NT2/D1 (cell line): ENCODE measurements at regions not wholly inside any gene's neighbourhood (a gene's known extent, or its start where the extent isn't known, plus 50 kb on each side); places are given as distances from the start of the nearest gene placed in this dataset.

Experiments used
- DNase-seq: peaks from one replicate; pipeline ENCODE4 v3.0.0-alpha.2; 2011; ENCODE audit warnings: low read depth, low spot score
- H3K27me3 ChIP-seq: 2 replicates; pipeline ENCODE4 v1.6.0; 2011; ENCODE audit warnings: mild to moderate bottlenecking; ENCODE audit not compliant: insufficient read length, insufficient read depth
- H3K36me3 ChIP-seq: 2 replicates; pipeline ENCODE4 v1.6.1; 2011; ENCODE audit warnings: mild to moderate bottlenecking, low read length, mixed read lengths; ENCODE audit not compliant: insufficient read depth, insufficient read length
- H3K4me1 ChIP-seq: 2 replicates; pipeline ENCODE4 v1.5.1; 2011; ENCODE audit not compliant: insufficient read depth, insufficient read length
- H3K4me3 ChIP-seq: 2 replicates; pipeline ENCODE4 v1.5.1; 2011; ENCODE audit warnings: low read depth; ENCODE audit not compliant: insufficient read length
- H3K9ac ChIP-seq: 2 replicates; pipeline ENCODE4 v1.6.0; 2011; ENCODE audit warnings: low read depth; ENCODE audit not compliant: insufficient read length
- H3K9me3 ChIP-seq: 2 replicates; pipeline ENCODE4 v1.5.1; 2011; ENCODE audit warnings: mild to moderate bottlenecking, low read length; ENCODE audit not compliant: insufficient read depth
- SUZ12 ChIP-seq: IDR thresholded peaks from 2 replicates; pipeline ENCODE4 v1.6.1; 2011; ENCODE audit not compliant: insufficient read length, insufficient read depth; ENCODE audit errors: extremely low read depth
- YY1 ChIP-seq: IDR thresholded peaks from 2 replicates; pipeline ENCODE4 v1.6.1; 2011; ENCODE audit not compliant: insufficient read length, insufficient read depth
- ZNF274 ChIP-seq: IDR thresholded peaks from 2 replicates; pipeline ENCODE4 v1.6.1; 2011; ENCODE audit warnings: mild to moderate bottlenecking, low read depth, low read length

GRCh38 chr4:119748853-119749252 lies 120.2 kb upstream of the PDE5A start:
- TF ChIP-seq SUZ12 (no peak), ZNF274 (no peak), YY1 (no peak)
- Histone ChIP-seq H3K27me3 (no peaks in the 10 kb centered on the region), H3K36me3 (no peaks in the 10 kb centered on the region), H3K4me1 (no peaks in the 10 kb centered on the region), H3K9ac (no peak overlapping the region), H3K4me3 (no peak overlapping the region), H3K9me3 (no peaks in the 10 kb centered on the region)
- DNase-seq: no peak

GRCh38 chr4:119746951-119747350 lies 118.3 kb upstream of the PDE5A start:
- TF ChIP-seq ZNF274 (no peak), SUZ12 (no peak), YY1 (no peak)

GRCh38 chr4:119745351-119745750 lies 116.7 kb upstream of the PDE5A start:
- H3K27me3 ChIP-seq: no peaks in the 10 kb centered on the region
- no peak overlapping the region for H3K4me3 ChIP-seq
- H3K9me3 ChIP-seq: no peaks in the 10 kb centered on the region
- TF ChIP-seq SUZ12 (no peak), YY1 (no peak), ZNF274 (no peak)
- no peak for DNase-seq
- H3K4me1 ChIP-seq: no peaks in the 10 kb centered on the region
- no peaks in the 10 kb centered on the region for H3K36me3 ChIP-seq
- no peak overlapping the region for H3K9ac ChIP-seq

More at GRCh38 chr4:119746951-119747350, 118.3 kb upstream of the PDE5A start:
- no peaks in the 10 kb centered on the region for H3K4me1 ChIP-seq
- H3K9ac ChIP-seq: no peak overlapping the region
- H3K4me3 ChIP-seq: no peak overlapping the region
- H3K27me3 ChIP-seq: no peaks in the 10 kb centered on the region
- DNase-seq: no peak
- H3K36me3 ChIP-seq: no peaks in the 10 kb centered on the region
- H3K9me3 ChIP-seq: no peaks in the 10 kb centered on the region

DNA sequence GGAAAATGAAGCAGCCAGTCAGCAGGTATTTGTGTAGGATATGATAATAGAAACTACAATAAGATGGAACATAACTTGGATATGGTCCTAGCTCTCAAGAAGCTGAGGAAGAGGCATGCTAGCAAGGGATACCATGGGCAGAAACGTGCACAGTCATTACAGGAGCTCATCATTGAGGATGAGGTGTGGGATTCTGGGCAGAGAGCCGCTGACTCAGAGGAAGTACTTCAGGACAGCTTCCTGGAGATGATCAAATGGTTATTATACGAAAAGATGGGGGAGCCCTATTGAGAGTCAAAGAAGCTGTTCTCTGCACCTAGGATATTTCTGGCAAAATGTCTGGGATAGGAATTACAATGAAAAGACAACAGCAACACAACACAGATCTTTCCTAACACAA lies 116.0 kb upstream of the PDE5A start:
- no peak overlapping the region for H3K4me3 ChIP-seq
- no peaks in the 10 kb centered on the region for H3K9me3 ChIP-seq
- DNase-seq: no peak
- no peaks in the 10 kb centered on the region for H3K36me3 ChIP-seq
- TF ChIP-seq YY1 (no peak), SUZ12 (no peak), ZNF274 (no peak)
- no peaks in the 10 kb centered on the region for H3K4me1 ChIP-seq
- no peaks in the 10 kb centered on the region for H3K27me3 ChIP-seq
- H3K9ac ChIP-seq: no peak overlapping the region

DNA sequence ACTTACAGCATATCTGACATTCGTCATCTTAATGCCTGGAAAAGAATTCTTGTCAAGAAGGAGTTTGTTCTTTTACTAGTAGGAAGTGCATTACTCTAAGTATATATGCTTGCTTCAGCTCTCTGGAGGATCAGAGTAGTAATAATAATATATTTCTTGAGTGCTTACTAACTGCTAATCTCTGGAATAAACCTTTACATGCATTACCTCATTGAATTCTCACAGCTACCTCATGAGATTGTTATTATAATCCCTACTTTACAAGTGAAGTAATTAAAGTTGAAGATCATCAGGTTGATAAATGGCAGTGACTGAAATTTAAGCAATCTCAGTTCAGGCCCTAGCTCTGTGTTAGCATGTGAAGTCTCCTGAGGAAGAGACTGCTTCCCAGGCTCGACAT lies 115.0 kb upstream of the PDE5A start:
- DNase-seq: no peak
- no peaks in the 10 kb centered on the region for H3K27me3 ChIP-seq
- TF ChIP-seq SUZ12 (no peak), YY1 (no peak), ZNF274 (no peak)

GRCh38 chr4:119739796-119740195 lies 111.2 kb upstream of the PDE5A start:
- Histone ChIP-seq H3K36me3 (no peaks in the 10 kb centered on the region), H3K9me3 (no peaks in the 10 kb centered on the region), H3K9ac (no peak overlapping the region), H3K4me3 (no peak overlapping the region), H3K4me1 (no peaks in the 10 kb centered on the region), H3K27me3 (no peaks in the 10 kb centered on the region)
- TF ChIP-seq YY1 (no peak), ZNF274 (no peak), SUZ12 (no peak)
- DNase-seq: no peak

More for the DNA sequence above, 115.0 kb upstream of the PDE5A start:
- H3K4me1 ChIP-seq: no peaks in the 10 kb centered on the region
- H3K9me3 ChIP-seq: no peaks in the 10 kb centered on the region
- no peaks in the 10 kb centered on the region for H3K36me3 ChIP-seq
- H3K9ac ChIP-seq: no peak overlapping the region
- no peak overlapping the region for H3K4me3 ChIP-seq

GRCh38 chr4:119738901-119739300 lies 110.3 kb upstream of the PDE5A start:
- DNase-seq: no peak
- no peaks in the 10 kb centered on the region for H3K36me3 ChIP-seq
- H3K4me1 ChIP-seq: no peaks in the 10 kb centered on the region
- no peak overlapping the region for H3K4me3 ChIP-seq
- no peaks in the 10 kb centered on the region for H3K9me3 ChIP-seq
- TF ChIP-seq SUZ12: no peak
- TF ChIP-seq ZNF274: no peak
- no peak for TF ChIP-seq YY1
- H3K9ac ChIP-seq: no peak overlapping the region
- no peaks in the 10 kb centered on the region for H3K27me3 ChIP-seq

DNA sequence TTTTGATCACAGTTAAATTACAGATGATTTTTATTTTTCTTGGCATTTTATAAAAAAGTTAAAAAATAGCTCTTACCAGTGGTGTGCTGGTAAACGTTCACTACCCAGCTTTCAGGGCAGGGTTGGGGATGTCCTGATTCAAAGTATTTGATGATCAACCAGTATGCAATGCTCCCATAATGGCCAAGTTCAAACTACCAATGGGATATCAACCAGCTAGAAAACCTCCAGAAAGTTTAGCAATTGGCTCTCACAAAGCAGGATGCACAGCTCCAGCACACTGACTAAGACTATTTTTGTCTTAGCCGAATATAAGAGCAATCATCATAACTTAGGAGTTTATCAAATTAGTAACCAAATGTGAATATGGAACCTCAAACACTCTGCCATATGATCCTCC lies 108.0 kb upstream of the PDE5A start:
- no peaks in the 10 kb centered on the region for H3K4me1 ChIP-seq

More for the DNA sequence above, 108.0 kb upstream of the PDE5A start:
- Histone ChIP-seq H3K9me3 (no peaks in the 10 kb centered on the region), H3K4me3 (no peak overlapping the region), H3K27me3 (no peaks in the 10 kb centered on the region), H3K36me3 (no peaks in the 10 kb centered on the region), H3K9ac (no peak overlapping the region)
- DNase-seq: no peak
- TF ChIP-seq ZNF274 (no peak), SUZ12 (no peak), YY1 (no peak)
